HG03378 (cell line): ENCODE measurements at regions not wholly inside any gene's neighbourhood (a gene's known extent, or its start where the extent isn't known, plus 50 kb on each side); places are given as distances from the start of the nearest gene placed in this dataset.

Source experiments
- ATAC-seq: cut with Tn5 transposase; IDR thresholded peaks from one replicate; pipeline ENCODE4 v1.9.1; 2021; ENCODE audit warnings: mild to moderate bottlenecking, moderate library complexity; ENCODE audit not compliant: unreplicated experiment

GRCh38 chr10:128418819-128419218 is 292.6 kb upstream of the MKI67 start:
- no peak for ATAC-seq

DNA sequence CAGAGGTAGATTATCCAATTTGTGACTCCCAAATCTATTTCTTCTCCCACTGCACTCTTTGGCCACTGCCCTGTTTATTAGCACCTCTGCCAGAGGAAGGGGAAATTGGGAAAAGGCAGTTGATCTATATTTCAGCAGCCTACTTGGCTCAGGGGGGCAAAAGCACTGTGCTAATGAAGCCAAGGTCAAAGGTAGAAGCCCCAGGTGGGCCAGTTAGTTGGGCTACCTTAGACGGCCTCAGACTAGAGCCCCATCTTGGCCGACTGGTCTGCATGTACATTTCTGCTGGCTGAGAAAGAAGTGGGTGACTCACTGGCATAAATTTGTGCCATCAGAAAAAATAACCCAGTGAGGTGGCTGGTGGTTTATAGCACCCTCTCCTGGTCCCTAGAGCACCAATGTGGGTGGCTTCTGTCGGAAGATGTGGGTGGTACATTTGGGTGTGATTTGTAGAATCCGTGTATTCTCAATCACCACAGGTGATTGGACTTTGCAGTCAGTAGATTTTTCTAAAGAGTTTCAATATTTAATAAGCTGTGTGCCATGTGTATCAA is 293.3 kb upstream of the MKI67 start:
- ATAC-seq, result no peak

- ATAC-seq, result no peak
Observed at GRCh38 chr10:128420623-128421022, 294.4 kb upstream of the MKI67 start.

GRCh38 chr10:128421371-128422160 is 295.3 kb upstream of the MKI67 start:
- ATAC-seq, result no peak

- no peak for ATAC-seq
Observed at GRCh38 chr10:128422190-128422589, 296.0 kb upstream of the MKI67 start.

- ATAC-seq, result no peak
Observed at GRCh38 chr10:128422999-128423398, 296.8 kb upstream of the MKI67 start.

GRCh38 chr10:128429321-128429720 is 303.1 kb upstream of the MKI67 start:
- no peak for ATAC-seq

GRCh38 chr10:128429835-128430513 is 303.8 kb upstream of the MKI67 start:
- no peak for ATAC-seq

- ATAC-seq, result no peak
Observed at GRCh38 chr10:128431083-128431482, 304.9 kb upstream of the MKI67 start.

GRCh38 chr10:128431506-128431905 is 305.3 kb upstream of the MKI67 start:
- ATAC-seq, result no peak

DNA sequence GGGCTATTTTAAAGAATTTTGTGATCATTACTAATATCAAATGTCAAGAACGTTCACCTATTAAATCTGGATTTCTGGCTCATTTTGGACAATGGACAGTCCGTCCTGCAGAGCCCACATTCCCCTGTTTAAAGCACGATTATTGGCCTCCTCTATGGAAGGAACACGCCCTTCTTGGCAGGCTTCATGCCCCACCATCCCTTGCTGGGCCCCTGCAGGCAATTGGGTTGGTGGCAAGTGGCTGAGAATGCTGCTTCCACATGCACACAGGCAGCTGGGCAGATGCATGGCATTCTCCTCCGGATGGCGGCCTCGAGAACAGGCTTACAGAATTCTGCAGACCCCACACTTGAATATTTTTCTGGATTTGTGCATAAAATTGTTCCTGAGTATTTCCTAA is 305.8 kb upstream of the MKI67 start:
- no peak for ATAC-seq

- ATAC-seq, result no peak
Observed at GRCh38 chr10:128432423-128432822, 306.2 kb upstream of the MKI67 start.

DNA sequence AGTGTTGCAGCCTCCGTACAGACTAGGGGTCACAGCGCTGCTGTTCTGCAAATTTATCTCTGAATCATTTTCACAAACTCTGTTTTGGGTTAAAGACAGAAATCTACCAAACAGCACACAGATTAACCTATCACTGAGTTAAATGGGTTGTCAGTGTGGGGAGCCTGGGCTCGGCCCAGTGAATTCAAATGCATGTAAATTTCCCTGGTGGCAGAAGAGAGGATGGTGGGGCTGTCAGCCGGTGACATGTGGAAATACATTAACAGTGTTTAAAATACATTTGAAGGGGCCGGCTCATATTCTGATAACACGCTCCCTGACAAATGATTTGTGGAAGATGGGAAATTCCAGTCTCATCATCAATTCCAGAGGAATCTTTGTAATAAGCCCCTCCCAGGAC is 309.6 kb upstream of the MKI67 start:
- ATAC-seq, result no peak

DNA sequence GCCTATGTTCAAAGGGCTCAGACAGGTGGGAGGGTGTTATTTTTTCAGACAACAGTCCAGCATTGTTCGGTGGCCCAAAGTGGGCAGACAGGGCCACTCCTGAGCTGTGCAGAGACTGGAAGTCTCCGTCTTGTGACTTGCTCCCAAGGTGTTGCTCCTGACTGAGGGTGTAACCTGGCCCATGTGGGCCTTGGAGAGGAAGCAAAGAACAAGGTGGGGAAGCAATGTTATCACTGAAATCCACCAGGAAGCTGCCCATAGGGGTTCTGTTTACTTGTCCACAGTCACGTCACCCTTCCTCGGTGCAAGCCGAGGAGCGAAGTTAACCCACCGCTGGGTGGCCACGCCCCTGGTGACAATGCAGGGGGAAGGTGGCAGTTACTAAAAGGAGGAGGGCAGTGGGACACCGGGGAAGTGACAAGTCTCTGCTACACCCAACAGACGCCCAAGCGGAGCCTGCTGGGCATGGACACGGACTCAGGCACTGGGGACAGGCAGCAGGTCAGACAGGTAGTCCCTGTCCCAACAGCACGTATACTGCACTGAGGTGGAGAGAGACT is 311.6 kb upstream of the MKI67 start:
- ATAC-seq, result no peak

- no peak for ATAC-seq
Observed at GRCh38 chr10:128438417-128439063, 312.3 kb upstream of the MKI67 start.

GRCh38 chr10:128440513-128441160 is 314.4 kb upstream of the MKI67 start:
- no peak for ATAC-seq

- no peak for ATAC-seq
Observed at GRCh38 chr10:128443925-128444518, 317.8 kb upstream of the MKI67 start.

DNA sequence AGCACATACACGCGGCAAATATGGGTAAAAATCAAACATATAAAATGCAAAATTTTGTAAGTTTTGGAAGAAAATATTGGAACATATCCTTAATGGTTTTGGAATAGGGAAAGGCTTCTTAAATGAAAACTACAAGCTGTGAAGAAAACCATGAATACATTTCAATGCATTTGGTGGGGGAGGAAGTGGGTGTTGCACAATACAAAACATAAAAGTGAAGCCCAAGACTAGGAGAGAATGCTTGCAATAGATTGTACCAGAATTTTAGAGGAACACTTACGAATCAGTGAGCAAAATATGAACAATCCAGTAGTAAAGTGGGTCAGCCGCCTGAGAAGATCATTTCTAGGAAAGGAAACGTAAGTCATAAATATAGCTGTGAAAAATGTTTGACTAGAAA is 322.6 kb upstream of the MKI67 start:
- no peak for ATAC-seq

- ATAC-seq, result no peak
Observed at GRCh38 chr10:128451879-128452278, 325.7 kb upstream of the MKI67 start.

DNA sequence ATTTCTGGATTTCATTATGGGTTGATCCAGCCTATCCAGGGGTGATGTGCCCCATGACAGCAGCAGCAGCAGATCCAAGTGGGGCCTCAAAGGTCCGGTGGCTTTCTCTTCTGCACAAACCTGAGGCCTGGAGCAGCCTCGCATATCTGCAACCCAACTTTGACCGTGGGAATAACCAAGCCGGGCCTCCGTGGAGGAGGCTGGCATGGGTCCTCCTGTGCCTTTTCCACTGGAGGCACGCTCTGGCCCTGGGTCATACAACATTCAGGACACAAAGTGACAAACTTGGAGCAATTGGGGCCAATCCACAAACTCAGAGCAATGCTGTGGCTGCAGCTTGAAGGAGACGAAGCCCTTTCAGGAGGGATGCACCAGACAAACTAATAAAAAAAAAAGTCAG is 330.0 kb upstream of the MKI67 start:
- ATAC-seq, result no peak
